ENCODE measurements at regions not wholly inside any gene's neighbourhood (a gene's known extent, or its start where the extent isn't known, plus 50 kb on each side); places are given as distances from the start of the nearest gene placed in this dataset.

DNA sequence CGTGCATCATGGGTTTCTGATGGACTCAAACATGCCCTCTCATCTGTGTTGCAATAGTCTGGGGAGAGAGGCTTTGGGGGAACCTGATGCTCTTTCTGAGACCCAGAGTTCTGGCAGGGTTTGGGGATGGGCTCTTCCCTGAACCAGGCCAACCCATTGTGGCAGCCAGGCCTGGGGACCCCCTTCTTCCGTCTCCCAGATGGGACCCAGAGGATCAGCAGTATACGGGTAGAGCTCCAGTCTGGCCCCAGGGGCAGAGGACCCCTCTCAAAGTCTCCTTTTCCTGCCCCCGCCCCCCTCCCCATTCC, 333.7 kb downstream of the DYSF start:
- in situ Hi-C loops (cut with HindIII; ENCODE audit: low sequenced_read_pairs) = no loop called here
- TF ChIP-seq, protein P1, sequence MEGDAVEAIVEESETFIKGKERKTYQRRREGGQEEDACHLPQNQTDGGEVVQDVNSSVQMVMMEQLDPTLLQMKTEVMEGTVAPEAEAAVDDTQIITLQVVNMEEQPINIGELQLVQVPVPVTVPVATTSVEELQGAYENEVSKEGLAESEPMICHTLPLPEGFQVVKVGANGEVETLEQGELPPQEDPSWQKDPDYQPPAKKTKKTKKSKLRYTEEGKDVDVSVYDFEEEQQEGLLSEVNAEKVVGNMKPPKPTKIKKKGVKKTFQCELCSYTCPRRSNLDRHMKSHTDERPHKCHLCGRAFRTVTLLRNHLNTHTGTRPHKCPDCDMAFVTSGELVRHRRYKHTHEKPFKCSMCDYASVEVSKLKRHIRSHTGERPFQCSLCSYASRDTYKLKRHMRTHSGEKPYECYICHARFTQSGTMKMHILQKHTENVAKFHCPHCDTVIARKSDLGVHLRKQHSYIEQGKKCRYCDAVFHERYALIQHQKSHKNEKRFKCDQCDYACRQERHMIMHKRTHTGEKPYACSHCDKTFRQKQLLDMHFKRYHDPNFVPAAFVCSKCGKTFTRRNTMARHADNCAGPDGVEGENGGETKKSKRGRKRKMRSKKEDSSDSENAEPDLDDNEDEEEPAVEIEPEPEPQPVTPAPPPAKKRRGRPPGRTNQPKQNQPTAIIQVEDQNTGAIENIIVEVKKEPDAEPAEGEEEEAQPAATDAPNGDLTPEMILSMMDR (IDR thresholded peaks at IDR 0.05; ENCODE audit: low read depth, low read length, missing control alignments) = no peak
- no peak overlapping the region for H3K4me3 ChIP-seq (ENCODE audit: low read depth, low read length)
- DNase-seq (ENCODE audit: low read depth) = no peak

DNA sequence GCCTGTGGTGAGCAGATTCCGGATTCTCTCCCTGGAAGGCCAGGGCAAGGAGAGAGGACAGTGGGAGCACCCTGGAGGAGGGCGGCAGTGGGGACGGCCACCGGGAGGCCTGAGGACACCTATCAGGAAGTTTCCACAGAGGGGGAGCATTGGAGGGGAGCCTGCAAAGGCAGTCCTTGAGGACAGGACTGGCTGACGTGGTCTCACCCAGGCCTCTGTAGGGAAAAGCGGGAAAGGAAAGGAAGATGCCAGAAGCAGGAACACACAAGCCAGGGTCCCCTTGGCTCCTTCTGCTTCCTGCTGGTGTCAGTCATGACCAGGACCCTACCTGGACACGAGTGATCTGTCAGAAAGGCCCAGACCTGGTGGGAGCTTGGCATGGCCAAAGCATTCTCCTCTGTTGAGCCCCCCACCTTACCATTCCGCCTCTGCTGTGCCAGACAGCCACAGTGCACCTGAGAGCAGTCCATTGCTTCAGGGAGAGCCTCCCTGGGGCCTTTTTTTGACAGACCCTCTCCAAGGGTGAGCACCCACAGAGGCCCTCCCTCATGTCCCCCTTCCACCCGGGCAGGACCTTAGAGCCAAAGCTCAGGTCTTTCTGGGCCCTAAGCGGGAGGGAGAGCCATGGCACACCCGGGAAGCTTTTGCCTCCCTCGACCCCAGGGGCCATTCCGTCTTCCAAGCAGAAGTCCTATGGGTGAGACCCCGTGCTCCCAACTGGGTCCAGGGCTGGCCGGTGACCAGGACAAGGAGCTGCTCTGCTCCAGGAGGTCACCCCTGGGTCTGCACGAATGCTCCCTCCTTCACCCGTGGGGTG, 333.1 kb downstream of the DYSF start:
- DNase-seq (ENCODE audit: low read depth) = no peak
- in situ Hi-C loops (cut with HindIII; ENCODE audit: low sequenced_read_pairs) = no loop called here
- TF ChIP-seq, protein P1 (IDR thresholded peaks at IDR 0.05; ENCODE audit: low read depth, low read length, missing control alignments) = no peak
- no peak overlapping the region for H3K4me3 ChIP-seq (ENCODE audit: low read depth, low read length)

DNA sequence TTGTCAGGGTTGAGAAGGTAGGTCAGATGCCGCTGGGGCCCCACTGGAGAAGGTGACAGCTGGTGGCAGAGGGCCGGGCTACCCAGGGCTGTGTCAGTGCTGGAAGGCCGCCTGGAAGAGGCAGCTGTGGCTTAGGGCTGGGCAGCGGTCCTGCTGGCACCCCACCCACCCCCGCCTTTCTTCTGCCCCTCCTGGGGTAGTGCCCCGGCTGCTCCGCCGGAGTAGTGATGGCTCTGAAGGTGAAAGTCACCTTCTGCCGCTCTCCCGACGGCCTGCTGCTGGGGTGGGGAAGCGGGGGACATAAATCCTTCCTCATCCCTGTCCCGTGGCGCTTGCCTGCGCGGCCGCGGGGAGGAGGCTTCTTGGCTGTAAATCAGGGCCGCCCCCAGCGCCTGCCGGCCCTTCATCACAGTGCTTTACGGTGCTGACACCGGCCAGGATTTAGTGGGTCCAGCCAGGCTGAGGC, 332.2 kb downstream of the DYSF start:
- no peak for DNase-seq (ENCODE audit: low read depth)
- in situ Hi-C loops (cut with HindIII; ENCODE audit: low sequenced_read_pairs) = no loop called here
- TF ChIP-seq, protein P1 (IDR thresholded peaks at IDR 0.05; ENCODE audit: low read depth, low read length, missing control alignments) = no peak
- H3K4me3 ChIP-seq (ENCODE audit: low read depth, low read length) = no peak overlapping the region

DNA sequence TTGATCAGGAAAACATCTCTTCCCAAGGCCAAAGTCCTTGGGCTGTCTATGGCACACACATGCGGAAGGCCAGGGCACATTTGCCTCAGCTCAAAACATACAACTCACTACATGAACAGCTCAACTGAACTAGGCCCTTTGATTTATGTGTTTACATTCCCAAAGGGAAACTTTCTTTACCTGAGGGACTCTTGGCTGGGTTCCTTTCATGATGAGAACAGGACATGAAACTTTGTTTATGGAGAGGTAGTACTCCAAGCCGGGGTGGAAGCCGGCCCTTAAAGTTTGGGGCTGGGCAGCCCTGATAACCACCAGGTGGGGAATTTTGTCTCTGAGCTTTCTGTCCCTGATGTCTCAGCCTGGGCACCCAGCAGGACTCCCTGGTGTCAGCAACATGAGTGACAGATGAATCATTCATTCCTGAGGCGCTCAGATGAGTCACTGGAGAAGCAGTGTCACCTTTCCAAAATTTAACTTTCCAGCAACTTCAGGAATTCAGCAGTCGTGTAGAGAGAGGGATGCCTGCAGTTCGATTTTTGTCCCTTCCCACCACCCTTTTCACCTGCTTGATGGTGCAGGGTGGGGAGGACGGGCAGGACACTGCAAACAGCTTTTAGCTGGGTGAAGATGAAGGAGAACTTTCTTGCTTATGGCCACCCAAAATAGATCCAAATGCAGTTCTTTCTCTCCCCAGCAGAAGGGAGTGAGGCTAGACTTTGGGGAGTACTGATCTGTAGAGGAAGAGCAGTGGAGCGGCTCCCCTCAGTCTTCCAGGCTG, 331.6 kb downstream of the DYSF start:
- TF ChIP-seq, protein P1 (IDR thresholded peaks at IDR 0.05; ENCODE audit: low read depth, low read length, missing control alignments) = no peak
- no peak for DNase-seq (ENCODE audit: low read depth)
- in situ Hi-C loops (cut with HindIII; ENCODE audit: low sequenced_read_pairs) = no loop called here
- H3K4me3 ChIP-seq (ENCODE audit: low read depth, low read length) = no peak overlapping the region

DNA sequence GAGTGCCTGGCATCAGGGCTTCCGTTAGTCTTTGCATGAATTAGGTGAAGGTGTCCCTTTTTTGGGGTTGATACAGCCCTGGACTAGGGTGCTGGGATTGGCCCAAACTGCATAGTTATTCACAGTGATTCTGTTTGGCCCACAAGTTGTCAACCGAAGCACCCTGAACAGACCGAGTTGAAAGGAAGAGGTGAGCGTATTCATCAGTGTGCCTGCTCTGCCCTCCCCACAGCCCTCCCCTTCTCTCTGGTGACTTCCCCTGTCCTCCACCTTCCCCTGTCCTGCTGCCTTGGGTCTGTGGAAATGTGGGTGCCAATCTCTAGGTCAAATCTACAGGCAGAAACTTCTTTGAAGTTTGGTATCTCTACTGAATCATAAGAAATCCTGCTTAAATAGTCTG, 330.5 kb downstream of the DYSF start:
- in situ Hi-C loops (cut with HindIII; ENCODE audit: low sequenced_read_pairs) = no loop called here
- no peak overlapping the region for H3K4me3 ChIP-seq (ENCODE audit: low read depth, low read length)
- TF ChIP-seq, protein P1 (IDR thresholded peaks at IDR 0.05; ENCODE audit: low read depth, low read length, missing control alignments) = no peak
- no peak for DNase-seq (ENCODE audit: low read depth)

DNA sequence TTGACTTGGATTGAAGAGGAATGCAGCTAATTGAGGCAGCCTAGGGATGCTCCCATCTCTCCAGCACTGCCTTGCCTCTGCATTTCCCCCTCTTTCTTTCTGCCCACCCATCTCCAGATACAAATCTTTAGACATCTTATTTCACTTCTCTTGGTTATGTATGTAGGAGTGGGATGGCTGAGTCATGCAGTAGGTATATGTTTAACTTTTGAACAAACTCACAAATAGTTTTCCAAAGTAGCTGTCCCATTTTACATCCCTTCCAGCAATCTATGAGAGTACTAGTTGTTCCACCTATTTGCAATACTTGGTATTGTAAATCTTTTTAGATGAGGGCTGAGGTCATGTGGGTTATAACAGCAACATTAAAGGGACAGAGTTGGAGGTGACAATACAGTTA, 329.9 kb downstream of the DYSF start:
- no peak for DNase-seq (ENCODE audit: low read depth)
- no peak overlapping the region for H3K4me3 ChIP-seq (ENCODE audit: low read depth, low read length)
- in situ Hi-C loops (cut with HindIII; ENCODE audit: low sequenced_read_pairs) = no loop called here
- TF ChIP-seq, protein P1 (IDR thresholded peaks at IDR 0.05; ENCODE audit: low read depth, low read length, missing control alignments) = no peak
